Colonic mucosa (tissue), 4 donors: ENCODE measurements at regions not wholly inside any gene's neighbourhood (a gene's known extent, or its start where the extent isn't known, plus 50 kb on each side); places are given as distances from the start of the nearest gene placed in this dataset.

Source experiments
- DNase-seq: peaks from one replicate; pipeline ENCODE4 v3.0.0-alpha.2; 2020
- H3K27ac ChIP-seq: fragments of 200-600 bp; one replicate; pipeline ENCODE4 v1.8.0; 2021
- H3K27me3 ChIP-seq: fragments of 200-600 bp; one replicate; pipeline ENCODE4 v1.8.0; 2021
- H3K36me3 ChIP-seq: fragments of 200-600 bp; one replicate; pipeline ENCODE4 v1.8.0; 2021
- H3K4me1 ChIP-seq: fragments of 200-600 bp; one replicate; pipeline ENCODE4 v1.8.0; 2021; ENCODE audit warnings: mild to moderate bottlenecking
- H3K4me3 ChIP-seq: fragments of 200-600 bp; one replicate; pipeline ENCODE4 v1.8.0; 2021
- H3K9ac ChIP-seq, 2 donors: one replicate each; pipeline ENCODE4 v1.7.0; 2013; ENCODE audit warnings: control low read depth in 2 of 2, low read depth in 2 of 2, low read length in 2 of 2
- H3K9me3 ChIP-seq: fragments of 200-600 bp; one replicate; pipeline ENCODE4 v1.8.0; 2021
- CTCF ChIP-seq: fragments of 200-600 bp; IDR thresholded peaks from one replicate; pipeline ENCODE4 v1.8.0; 2022; ENCODE audit warnings: antibody characterized with exemption, mild to moderate bottlenecking
- intact Hi-C: fragments of 100-400 bp; cut with DNase I; formaldehyde crosslinking; loops from one replicate; pipeline ENCODE4 v1.14.1; 2022
- donor health status: healthy.
- donor health status: DM: no; HTN: no; CAD: no.
- donor health status: DM: no; HTN: no; CAD: no.

DNA sequence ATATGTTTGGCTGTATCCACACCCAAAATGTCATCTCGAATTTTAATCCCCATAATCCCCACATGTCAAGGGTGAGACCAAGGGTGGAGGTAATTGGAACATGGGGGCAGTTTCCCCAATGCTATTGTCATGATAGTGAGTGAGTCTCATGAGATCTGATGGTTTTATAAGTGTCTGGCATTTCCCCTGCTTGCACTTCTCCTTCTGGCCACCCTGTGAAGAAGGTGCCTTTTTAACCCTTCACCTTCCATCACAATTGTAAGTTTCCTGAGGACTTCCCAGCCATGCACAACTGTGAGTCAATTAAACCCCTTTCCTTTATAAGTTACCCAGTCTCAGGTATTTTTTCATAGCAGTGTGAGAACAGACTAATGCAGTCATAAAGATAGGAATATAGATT, 216.7 kb upstream of the SSTR1 start:
- Histone ChIP-seq H3K4me1 (no peaks in the 10 kb centered on the region), H3K36me3 (no peaks in the 10 kb centered on the region), H3K27ac (no peak overlapping the region), H3K9me3 (no peaks in the 10 kb centered on the region), H3K9ac (no peak overlapping the region), H3K4me3 (no peak overlapping the region), H3K27me3 (no peaks in the 10 kb centered on the region)
- TF ChIP-seq CTCF, result no peak
- intact Hi-C loops, result no loop called here
- no peak for DNase-seq

DNA sequence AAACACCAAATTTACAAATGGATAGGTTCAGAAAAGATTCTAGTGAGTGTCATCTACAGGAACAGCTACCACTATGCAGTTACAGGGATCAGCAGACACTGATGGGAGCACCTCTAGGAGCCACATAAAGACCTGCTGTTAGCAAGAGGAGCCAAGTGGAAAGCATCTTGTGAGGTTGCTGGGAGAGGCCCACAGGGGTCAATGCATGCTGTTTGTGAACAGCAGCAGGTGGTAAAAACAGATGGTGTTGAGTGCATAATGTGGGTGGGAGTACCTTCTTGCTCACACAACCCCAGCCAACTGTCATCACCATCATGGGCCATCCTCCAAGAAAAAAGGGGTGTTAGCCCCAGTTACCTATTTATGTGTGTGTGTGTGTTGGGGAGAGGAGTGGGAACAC, 215.2 kb upstream of the SSTR1 start:
- Histone ChIP-seq H3K4me1 (no peaks in the 10 kb centered on the region), H3K27ac (no peak overlapping the region), H3K9ac (no peak overlapping the region), H3K27me3 (no peaks in the 10 kb centered on the region), H3K4me3 (no peak overlapping the region), H3K9me3 (no peaks in the 10 kb centered on the region), H3K36me3 (no peaks in the 10 kb centered on the region)
- intact Hi-C loops, result no loop called here
- TF ChIP-seq CTCF, result no peak
- no peak for DNase-seq

DNA sequence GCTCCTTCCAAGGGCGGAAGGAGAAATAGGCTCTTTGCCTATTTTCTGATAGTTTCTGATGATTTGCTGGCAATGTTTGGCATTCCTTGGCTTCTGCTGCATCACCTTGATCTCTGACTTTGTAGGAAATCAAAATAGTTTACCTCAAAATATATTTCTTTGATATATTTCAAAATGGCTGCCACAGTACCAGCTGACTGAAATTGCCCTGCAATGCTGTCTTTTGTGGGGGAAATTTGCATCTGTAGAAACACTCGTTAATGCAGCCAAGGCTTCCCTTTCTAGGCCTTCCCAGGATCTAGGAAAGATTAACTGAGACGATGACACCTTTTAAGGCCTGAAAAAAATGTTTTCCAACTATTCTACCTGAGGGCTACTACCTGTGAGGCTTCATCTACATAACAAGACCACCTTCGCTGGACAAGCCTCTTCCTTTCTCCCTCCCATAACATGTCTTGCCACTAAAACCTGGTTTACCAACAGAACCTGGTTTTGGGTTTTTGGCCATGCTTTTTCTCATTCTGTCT, 212.8 kb upstream of the SSTR1 start:
- intact Hi-C loops, result no loop called here
- no peak for TF ChIP-seq CTCF
- H3K4me3 ChIP-seq, result no peak overlapping the region

DNA sequence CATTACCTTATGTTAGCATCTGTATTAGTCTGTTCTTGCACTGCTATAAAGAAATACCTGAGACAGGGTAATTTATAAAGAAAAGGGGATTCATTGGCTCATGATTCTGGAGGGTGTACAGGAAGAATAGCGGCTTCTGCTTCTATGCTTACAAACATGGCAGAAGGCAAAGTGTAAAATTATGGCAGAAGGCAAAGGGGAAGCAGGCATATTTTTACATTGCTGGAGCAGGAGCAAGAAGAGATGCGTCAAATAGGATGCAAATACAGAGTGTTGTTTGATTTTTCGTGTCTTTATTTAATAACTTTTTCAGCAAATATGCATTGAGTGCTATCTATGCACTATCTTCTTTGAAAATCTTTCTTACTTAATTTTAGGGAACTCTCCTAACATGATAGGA, 210.7 kb upstream of the SSTR1 start:
- Histone ChIP-seq H3K9me3 (no peaks in the 10 kb centered on the region), H3K27ac (no peak overlapping the region), H3K36me3 (no peaks in the 10 kb centered on the region), H3K4me1 (no peaks in the 10 kb centered on the region), H3K27me3 (no peaks in the 10 kb centered on the region), H3K4me3 (no peak overlapping the region), H3K9ac (no peak overlapping the region)
- TF ChIP-seq CTCF, result no peak
- DNase-seq, result no peak
- intact Hi-C loops, result no loop called here

More for the DNA sequence above, 212.8 kb upstream of the SSTR1 start:
- no peak overlapping the region for H3K9ac ChIP-seq
- no peaks in the 10 kb centered on the region for H3K36me3 ChIP-seq
- no peak for DNase-seq
- H3K27me3 ChIP-seq, result no peaks in the 10 kb centered on the region
- H3K27ac ChIP-seq, result no peak overlapping the region
- no peaks in the 10 kb centered on the region for H3K4me1 ChIP-seq
- no peaks in the 10 kb centered on the region for H3K9me3 ChIP-seq

GRCh38 chr14:38000340-38000739, 207.4 kb upstream of the SSTR1 start:
- H3K9me3 ChIP-seq, result no peaks in the 10 kb centered on the region
- DNase-seq, result no peak
- H3K9ac ChIP-seq, result no peak overlapping the region
- H3K4me3 ChIP-seq, result no peak overlapping the region
- no peaks in the 10 kb centered on the region for H3K27me3 ChIP-seq
- intact Hi-C loops, result no loop called here
- no peaks in the 10 kb centered on the region for H3K4me1 ChIP-seq
- TF ChIP-seq CTCF, result no peak
- no peaks in the 10 kb centered on the region for H3K36me3 ChIP-seq
- no peak overlapping the region for H3K27ac ChIP-seq

GRCh38 chr14:38001501-38001900, 206.2 kb upstream of the SSTR1 start:
- Histone ChIP-seq H3K27me3 (no peaks in the 10 kb centered on the region), H3K27ac (no peak overlapping the region), H3K9me3 (no peaks in the 10 kb centered on the region), H3K4me1 (no peaks in the 10 kb centered on the region), H3K36me3 (no peaks in the 10 kb centered on the region), H3K4me3 (no peak overlapping the region), H3K9ac (no peak overlapping the region)
- no peak for DNase-seq
- TF ChIP-seq CTCF, result no peak
- intact Hi-C loops, result no loop called here
